GM23338 (cell line): ENCODE measurements at regions not wholly inside any gene's neighbourhood (a gene's known extent, or its start where the extent isn't known, plus 50 kb on each side); places are given as distances from the start of the nearest gene placed in this dataset.

Experiments used
- ATAC-seq: fragments of 200-7000 bp; cut with Tn5 transposase; 3 replicates; pipeline ENCODE4 v1.9.1; 2020
- DNase-seq: peaks from one replicate; pipeline ENCODE4 v3.0.0-alpha.2; 2015; ENCODE audit warnings: low spot score
- H2AFZ ChIP-seq: fragments of 200-600 bp; sonication (generic); 2 replicates; pipeline ENCODE4 v1.8.0; 2016; ENCODE audit warnings: antibody characterized with exemption, mild to moderate bottlenecking, moderate library complexity
- H3F3A ChIP-seq: fragments of 200-600 bp; sonication (generic); replicated peaks from 2 replicates; pipeline ENCODE4 v1.8.0; 2017; ENCODE audit warnings: antibody characterized with exemption, mixed run types, low read depth
- H3K27ac ChIP-seq: fragments of 200-600 bp; sonication (generic); 2 replicates; pipeline ENCODE4 v1.6.1; 2016; ENCODE audit warnings: low read depth
- H3K27me3 ChIP-seq: fragments of 200-600 bp; sonication (generic); 2 replicates; pipeline ENCODE4 v1.8.0; 2016; ENCODE audit warnings: mild to moderate bottlenecking, mixed run types, moderate library complexity; ENCODE audit not compliant: insufficient read depth
- H3K36me3 ChIP-seq: fragments of 200-600 bp; sonication (generic); 2 replicates; pipeline ENCODE4 v1.8.0; 2016; ENCODE audit warnings: mild to moderate bottlenecking; ENCODE audit not compliant: insufficient read depth
- H3K4me1 ChIP-seq: fragments of 200-600 bp; sonication (generic); 2 replicates; pipeline ENCODE4 v1.8.0; 2016; ENCODE audit warnings: mild to moderate bottlenecking, moderate library complexity; ENCODE audit not compliant: insufficient read depth
- H3K4me2 ChIP-seq: fragments of 200-600 bp; sonication (generic); 2 replicates; pipeline ENCODE4 v1.7.1; 2017; ENCODE audit warnings: mixed run types
- H3K4me3 ChIP-seq: fragments of 200-600 bp; sonication (generic); 2 replicates; pipeline ENCODE4 v1.6.1; 2016; ENCODE audit warnings: mixed run types
- H3K79me2 ChIP-seq: fragments of 200-600 bp; sonication (generic); replicated peaks from 2 replicates; pipeline ENCODE4 v1.8.0; 2017; ENCODE audit warnings: mild to moderate bottlenecking; ENCODE audit not compliant: insufficient read depth
- H3K9me2 ChIP-seq: fragments of 200-600 bp; sonication (generic); 2 replicates; pipeline ENCODE4 v1.8.0; 2017; ENCODE audit not compliant: insufficient read depth
- H4K20me1 ChIP-seq: fragments of 200-600 bp; sonication (generic); replicated peaks from 2 replicates; pipeline ENCODE4 v1.8.0; 2017; ENCODE audit warnings: mild to moderate bottlenecking; ENCODE audit not compliant: insufficient read depth
- H3K27ac Mint-ChIP-seq: 2 replicates; pipeline ENCODE4 v1.8.0; 2020; ENCODE audit warnings: inconsistent platforms, mild to moderate bottlenecking, moderate library complexity, mixed read lengths
- H3K27me3 Mint-ChIP-seq: 3 replicates; pipeline ENCODE4 v1.8.0; 2022; ENCODE audit warnings: low read depth, mild to moderate bottlenecking, moderate library complexity, mixed read lengths, inconsistent platforms; ENCODE audit not compliant: insufficient read depth, poor library complexity
- H3K36me3 Mint-ChIP-seq: 3 replicates; pipeline ENCODE4 v1.8.0; 2021; ENCODE audit warnings: low read depth, mild to moderate bottlenecking, inconsistent platforms, moderate library complexity, mixed read lengths
- H3K4me1 Mint-ChIP-seq: 3 replicates; pipeline ENCODE4 v1.8.0; 2020; ENCODE audit warnings: mild to moderate bottlenecking, inconsistent platforms, mixed read lengths
- H3K4me3 Mint-ChIP-seq: 3 replicates; pipeline ENCODE4 v1.8.0; 2021; ENCODE audit warnings: moderate library complexity, mild to moderate bottlenecking, inconsistent platforms, mixed read lengths
- H3K9me3 Mint-ChIP-seq: 3 replicates; pipeline ENCODE4 v1.8.0; 2020; ENCODE audit warnings: moderate library complexity, mild to moderate bottlenecking, inconsistent platforms, mixed read lengths
- CREB1 ChIP-seq: fragments of 250-450 bp; sonication (Bioruptor Pico); IDR thresholded peaks from 2 replicates; pipeline ENCODE4 v1.5.0; 2020; ENCODE audit warnings: low read depth, mild to moderate bottlenecking, moderate library complexity
- EZH2 ChIP-seq: fragments of 200-600 bp; sonication (generic); IDR thresholded peaks from one replicate; pipeline ENCODE4 v1.8.0; 2017; ENCODE audit warnings: antibody characterized with exemption, mild to moderate bottlenecking, low read depth; ENCODE audit not compliant: unreplicated experiment
- NANOG ChIP-seq: IDR thresholded peaks from 2 replicates; pipeline ENCODE4 v1.6.1; 2016; ENCODE audit warnings: antibody characterized with exemption, borderline replicate concordance
- POLR2AphosphoS5 ChIP-seq: IDR thresholded peaks from 2 replicates; pipeline ENCODE4 v1.6.1; 2016; ENCODE audit warnings: antibody characterized with exemption, low read depth
- REST ChIP-seq: IDR thresholded peaks from one replicate; pipeline ENCODE4 v1.6.1; 2018; ENCODE audit warnings: antibody characterized with exemption; ENCODE audit not compliant: unreplicated experiment
- ZNF114 ChIP-seq: fragments of 250-450 bp; sonication (Bioruptor Pico); IDR thresholded peaks from 2 replicates; pipeline ENCODE4 v1.5.0; 2020; ENCODE audit warnings: mild to moderate bottlenecking, moderate library complexity
- ZNF331 ChIP-seq: fragments of 250-450 bp; sonication (Bioruptor Pico); IDR thresholded peaks from 2 replicates; pipeline ENCODE4 v1.5.0; 2020; ENCODE audit warnings: low read depth, mild to moderate bottlenecking, moderate library complexity
- TF ChIP-seq, protein P1 (sequence below): IDR thresholded peaks from 2 replicates; pipeline ENCODE4 v1.6.1; 2016; ENCODE audit warnings: antibody characterized with exemption

- H3K27me3 Mint-ChIP-seq = peaks cover 85% of the 10 kb centered on the region
- no peaks in the 10 kb centered on the region for H3K79me2 ChIP-seq
These were observed 59.4 kb upstream of the TOP3B start for GRCh38 chr22:22042009-22042408.

DNA sequence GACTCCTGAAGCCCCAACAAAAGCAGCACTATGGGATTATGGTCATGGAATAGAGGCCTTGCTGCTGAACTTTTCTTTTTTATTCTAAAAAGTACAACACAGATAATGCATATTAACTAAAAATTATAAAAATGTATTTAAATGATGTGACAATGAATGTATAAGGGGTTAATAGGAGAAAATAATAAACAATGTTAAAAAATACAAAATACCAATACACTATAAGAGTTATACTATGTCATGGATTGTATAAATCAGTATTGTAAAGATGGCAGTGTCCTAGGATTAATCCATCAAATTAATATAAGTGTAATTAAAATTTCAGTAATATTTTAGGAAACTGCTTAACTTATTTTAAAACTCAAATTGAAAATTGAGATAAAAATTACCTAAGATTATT, 58.3 kb upstream of the TOP3B start:
- Mint-ChIP-seq H3K27ac (no peak overlapping the region), H3K9me3 (no peaks in the 10 kb centered on the region), H3K4me1 (peaks cover 4% of the 10 kb centered on the region; the same call in 1 of the 3 replicates), H3K36me3 (no peaks in the 10 kb centered on the region), H3K27me3 (peaks cover 86% of the 10 kb centered on the region), H3K4me3 (no peak overlapping the region)
- no peaks in the 10 kb centered on the region for H3F3A ChIP-seq
- H3K36me3 ChIP-seq = no peaks in the 10 kb centered on the region
- peaks cover 100% of the 10 kb centered on the region for H3K27me3 ChIP-seq
- ATAC-seq (no peak), DNase-seq (no peak)
- H3K27ac ChIP-seq = no peak overlapping the region
- no peaks in the 10 kb centered on the region for H4K20me1 ChIP-seq
- no peak overlapping the region for H3K4me2 ChIP-seq
- TF ChIP-seq ZNF331 (no peak), EZH2 (peak; percentile 38)
- no peaks in the 10 kb centered on the region for H3K79me2 ChIP-seq
- no peak overlapping the region for H3K4me3 ChIP-seq
- no peaks in the 10 kb centered on the region for H3K9me2 ChIP-seq
- H3K4me1 ChIP-seq = no peaks in the 10 kb centered on the region
- H2AFZ ChIP-seq = no peak overlapping the region

More at GRCh38 chr22:22042009-22042408, 59.4 kb upstream of the TOP3B start:
- Histone ChIP-seq H3K9me2 (no peaks in the 10 kb centered on the region), H3K36me3 (no peaks in the 10 kb centered on the region), H3K4me3 (no peak overlapping the region), H3F3A (no peaks in the 10 kb centered on the region), H3K4me1 (no peaks in the 10 kb centered on the region), H4K20me1 (peaks cover 3% of the 10 kb centered on the region; the same call in 1 of the 2 replicates), H2AFZ (no peak overlapping the region), H3K27me3 (peaks cover 100% of the 10 kb centered on the region), H3K27ac (no peak overlapping the region), H3K4me2 (no peak overlapping the region)
- H3K36me3 Mint-ChIP-seq = no peaks in the 10 kb centered on the region
- no peaks in the 10 kb centered on the region for H3K9me3 Mint-ChIP-seq
- no peak overlapping the region for H3K27ac Mint-ChIP-seq
- TF ChIP-seq NANOG (no peak), EZH2 (no peak), POLR2AphosphoS5 (no peak), REST (no peak), ZNF114 (CRISPR knock-in tag) (no peak), ZNF331 (no peak), CREB1 (CRISPR knock-in tag) (no peak)
- TF ChIP-seq, protein P1, sequence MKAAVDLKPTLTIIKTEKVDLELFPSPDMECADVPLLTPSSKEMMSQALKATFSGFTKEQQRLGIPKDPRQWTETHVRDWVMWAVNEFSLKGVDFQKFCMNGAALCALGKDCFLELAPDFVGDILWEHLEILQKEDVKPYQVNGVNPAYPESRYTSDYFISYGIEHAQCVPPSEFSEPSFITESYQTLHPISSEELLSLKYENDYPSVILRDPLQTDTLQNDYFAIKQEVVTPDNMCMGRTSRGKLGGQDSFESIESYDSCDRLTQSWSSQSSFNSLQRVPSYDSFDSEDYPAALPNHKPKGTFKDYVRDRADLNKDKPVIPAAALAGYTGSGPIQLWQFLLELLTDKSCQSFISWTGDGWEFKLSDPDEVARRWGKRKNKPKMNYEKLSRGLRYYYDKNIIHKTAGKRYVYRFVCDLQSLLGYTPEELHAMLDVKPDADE = no peak
- ATAC-seq (no peak), DNase-seq (no peak)
- no peak overlapping the region for H3K4me3 Mint-ChIP-seq
- H3K4me1 Mint-ChIP-seq = peaks cover 4% of the 10 kb centered on the region; the same call in 1 of the 3 replicates
